HCT116 (cell line): ENCODE measurements at regions not wholly inside any gene's neighbourhood (a gene's known extent, or its start where the extent isn't known, plus 50 kb on each side); places are given as distances from the start of the nearest gene placed in this dataset.
"Not testable (repeated sequence)": the region's sequence is repeated elsewhere in the genome, so short reads cannot be mapped to it uniquely, and the experiment has no call there.

Experiments
- CEBPB ChIP-seq: IDR thresholded peaks from 2 replicates; pipeline ENCODE4 v1.6.1; 2012; ENCODE audit warnings: low read depth
- EGR1 ChIP-seq: IDR thresholded peaks from 2 replicates; pipeline ENCODE4 v1.6.1; 2012; ENCODE audit warnings: low read depth
- EZH2phosphoT487 ChIP-seq: fragments of 200-600 bp; IDR thresholded peaks from 2 replicates; pipeline ENCODE4 v1.6.1; 2018; ENCODE audit warnings: antibody characterized with exemption, borderline replicate concordance
- POLR2A ChIP-seq: IDR thresholded peaks from 2 replicates; pipeline ENCODE4 v1.7.0; 2011; ENCODE audit warnings: borderline replicate concordance; ENCODE audit not compliant: insufficient read depth, insufficient read length; ENCODE audit errors: extremely low read depth
- POLR2AphosphoS5 ChIP-seq: IDR thresholded peaks from 2 replicates; pipeline ENCODE4 v1.6.1; 2011; ENCODE audit warnings: mild to moderate bottlenecking, low read depth, low read length, moderate library complexity
- RAD21 ChIP-seq: IDR thresholded peaks from 2 replicates; pipeline ENCODE4 v1.6.1; 2012; ENCODE audit warnings: low read depth, mild to moderate bottlenecking
- TCF7L2 ChIP-seq: IDR thresholded peaks from 2 replicates; pipeline ENCODE4 v1.7.0; 2011; ENCODE audit warnings: borderline replicate concordance, inconsistent platforms; ENCODE audit not compliant: insufficient read depth, insufficient read length; ENCODE audit errors: extremely low read depth
- TF ChIP-seq, protein P1 (sequence below), 3 experiments: fragments of 200-600 bp in 1 of 3; sonication (generic) in 1 of 3; IDR thresholded peaks in 2 of 3; conservative IDR thresholded peaks in 1 of 3; 2 replicates each; pipeline ENCODE4 v1.5.1; 2012 to 2017; ENCODE audit warnings: low read depth in 2 of 3, low read length in 2 of 3, antibody characterized with exemption in 1 of 3, borderline replicate concordance in 1 of 3, control low read depth in 1 of 3, mild to moderate bottlenecking in 1 of 3, mixed read lengths in 1 of 3, mixed run types in 1 of 3, moderate library complexity in 1 of 3; ENCODE audit not compliant: insufficient read depth in 1 of 3
- TF ChIP-seq, protein P2 (sequence below): IDR thresholded peaks from 2 replicates; pipeline ENCODE4 v1.6.1; 2012
- TF ChIP-seq, protein P3 (sequence below): IDR thresholded peaks from 2 replicates; pipeline ENCODE4 v1.6.1; 2011; ENCODE audit warnings: mild to moderate bottlenecking, low read length, moderate library complexity; ENCODE audit not compliant: insufficient replicate concordance; ENCODE audit errors: extremely low read depth

DNA sequence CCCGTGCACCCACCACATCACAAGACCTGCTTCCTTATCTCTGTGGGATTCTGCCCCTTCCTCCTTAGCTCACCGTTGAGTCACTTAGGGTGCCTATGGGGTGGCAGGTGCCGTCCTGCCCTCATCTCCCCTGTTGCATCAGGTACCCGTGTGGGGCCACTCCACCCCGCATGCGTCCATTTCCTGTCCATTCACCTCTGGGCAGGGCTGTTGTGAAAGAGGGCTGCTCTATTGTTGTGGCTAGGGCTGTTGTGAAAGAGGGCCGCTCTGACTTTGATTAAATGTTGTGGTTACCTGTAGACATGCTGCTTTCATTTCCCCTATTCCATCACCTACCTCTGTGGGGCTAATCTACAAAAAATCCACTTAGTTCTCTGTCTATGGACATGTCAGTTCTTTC lies 68.3 kb downstream of the PNMA6F start:
- not testable (repeated sequence) for TF ChIP-seq RAD21, POLR2AphosphoS5, POLR2A, EZH2phosphoT487, CEBPB, TCF7L2, EGR1
- TF ChIP-seq, protein P1, sequence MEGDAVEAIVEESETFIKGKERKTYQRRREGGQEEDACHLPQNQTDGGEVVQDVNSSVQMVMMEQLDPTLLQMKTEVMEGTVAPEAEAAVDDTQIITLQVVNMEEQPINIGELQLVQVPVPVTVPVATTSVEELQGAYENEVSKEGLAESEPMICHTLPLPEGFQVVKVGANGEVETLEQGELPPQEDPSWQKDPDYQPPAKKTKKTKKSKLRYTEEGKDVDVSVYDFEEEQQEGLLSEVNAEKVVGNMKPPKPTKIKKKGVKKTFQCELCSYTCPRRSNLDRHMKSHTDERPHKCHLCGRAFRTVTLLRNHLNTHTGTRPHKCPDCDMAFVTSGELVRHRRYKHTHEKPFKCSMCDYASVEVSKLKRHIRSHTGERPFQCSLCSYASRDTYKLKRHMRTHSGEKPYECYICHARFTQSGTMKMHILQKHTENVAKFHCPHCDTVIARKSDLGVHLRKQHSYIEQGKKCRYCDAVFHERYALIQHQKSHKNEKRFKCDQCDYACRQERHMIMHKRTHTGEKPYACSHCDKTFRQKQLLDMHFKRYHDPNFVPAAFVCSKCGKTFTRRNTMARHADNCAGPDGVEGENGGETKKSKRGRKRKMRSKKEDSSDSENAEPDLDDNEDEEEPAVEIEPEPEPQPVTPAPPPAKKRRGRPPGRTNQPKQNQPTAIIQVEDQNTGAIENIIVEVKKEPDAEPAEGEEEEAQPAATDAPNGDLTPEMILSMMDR (IDR thresholded peaks at IDR 0.05 in 2 of 3, conservative IDR thresholded peaks at IDR 0.05 in 1 of 3; ENCODE audit: borderline replicate concordance in 1 of 3, insufficient read depth in 1 of 3, low read depth in 2 of 3, low read length in 2 of 3) = not testable (repeated sequence)
- TF ChIP-seq, protein P2, sequence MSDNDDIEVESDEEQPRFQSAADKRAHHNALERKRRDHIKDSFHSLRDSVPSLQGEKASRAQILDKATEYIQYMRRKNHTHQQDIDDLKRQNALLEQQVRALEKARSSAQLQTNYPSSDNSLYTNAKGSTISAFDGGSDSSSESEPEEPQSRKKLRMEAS = not testable (repeated sequence)
- TF ChIP-seq, protein P3, sequence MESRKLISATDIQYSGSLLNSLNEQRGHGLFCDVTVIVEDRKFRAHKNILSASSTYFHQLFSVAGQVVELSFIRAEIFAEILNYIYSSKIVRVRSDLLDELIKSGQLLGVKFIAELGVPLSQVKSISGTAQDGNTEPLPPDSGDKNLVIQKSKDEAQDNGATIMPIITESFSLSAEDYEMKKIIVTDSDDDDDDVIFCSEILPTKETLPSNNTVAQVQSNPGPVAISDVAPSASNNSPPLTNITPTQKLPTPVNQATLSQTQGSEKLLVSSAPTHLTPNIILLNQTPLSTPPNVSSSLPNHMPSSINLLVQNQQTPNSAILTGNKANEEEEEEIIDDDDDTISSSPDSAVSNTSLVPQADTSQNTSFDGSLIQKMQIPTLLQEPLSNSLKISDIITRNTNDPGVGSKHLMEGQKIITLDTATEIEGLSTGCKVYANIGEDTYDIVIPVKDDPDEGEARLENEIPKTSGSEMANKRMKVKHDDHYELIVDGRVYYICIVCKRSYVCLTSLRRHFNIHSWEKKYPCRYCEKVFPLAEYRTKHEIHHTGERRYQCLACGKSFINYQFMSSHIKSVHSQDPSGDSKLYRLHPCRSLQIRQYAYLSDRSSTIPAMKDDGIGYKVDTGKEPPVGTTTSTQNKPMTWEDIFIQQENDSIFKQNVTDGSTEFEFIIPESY = not testable (repeated sequence)
